Mesothelial cell of epicardium (in vitro differentiated cells): ENCODE measurements at regions not wholly inside any gene's neighbourhood (a gene's known extent, or its start where the extent isn't known, plus 50 kb on each side); places are given as distances from the start of the nearest gene placed in this dataset.

Experiments
- DNase-seq, 2 experiments: peaks; one replicate each; pipeline ENCODE4 v3.0.0; 2021; ENCODE audit warnings: low spot score in 2 of 2; ENCODE audit not compliant: unreplicated experiment in 2 of 2
- H3K27ac Mint-ChIP-seq: 2 replicates; pipeline ENCODE4 v1.8.0; 2021; ENCODE audit warnings: mixed read lengths
- H3K27me3 Mint-ChIP-seq: 2 replicates; pipeline ENCODE4 v1.8.0; 2021; ENCODE audit warnings: low read depth, mixed read lengths
- H3K36me3 Mint-ChIP-seq: 2 replicates; pipeline ENCODE4 v1.8.0; 2021; ENCODE audit warnings: mixed read lengths
- H3K4me1 Mint-ChIP-seq: 2 replicates; pipeline ENCODE4 v1.8.0; 2021; ENCODE audit warnings: mixed read lengths
- H3K4me3 Mint-ChIP-seq: 2 replicates; pipeline ENCODE4 v1.8.0; 2021; ENCODE audit warnings: mild to moderate bottlenecking, moderate library complexity, mixed read lengths
- H3K9me3 Mint-ChIP-seq: 2 replicates; pipeline ENCODE4 v1.8.0; 2021; ENCODE audit warnings: mixed read lengths
- CTCF ChIP-seq: fragments of 200-600 bp; sonication (generic); IDR thresholded peaks from one replicate; pipeline ENCODE4 v1.5.0; 2021; ENCODE audit warnings: antibody characterized with exemption; ENCODE audit not compliant: unreplicated experiment

GRCh38 chr6:842141-842540 lies 149.2 kb upstream of the EXOC2 start:
- no peak overlapping the region for H3K27ac Mint-ChIP-seq
- no peaks in the 10 kb centered on the region for H3K36me3 Mint-ChIP-seq
- H3K27me3 Mint-ChIP-seq: peaks cover 15% of the 10 kb centered on the region
- no peaks in the 10 kb centered on the region for H3K4me1 Mint-ChIP-seq
- TF ChIP-seq CTCF: no peak
- H3K9me3 Mint-ChIP-seq: peaks cover 19% of the 10 kb centered on the region
- DNase-seq: no peak
- H3K4me3 Mint-ChIP-seq: no peak overlapping the region

- H3K27me3 Mint-ChIP-seq: peaks cover 16% of the 10 kb centered on the region
- no peak for TF ChIP-seq CTCF
- H3K27ac Mint-ChIP-seq: no peak overlapping the region
- H3K36me3 Mint-ChIP-seq: no peaks in the 10 kb centered on the region
- no peak for DNase-seq
- H3K4me3 Mint-ChIP-seq: no peak overlapping the region
- peaks cover 19% of the 10 kb centered on the region for H3K9me3 Mint-ChIP-seq
- H3K4me1 Mint-ChIP-seq: no peaks in the 10 kb centered on the region
Measured at GRCh38 chr6:841569-841968, 148.6 kb upstream of the EXOC2 start.

GRCh38 chr6:839201-839600 lies 146.3 kb upstream of the EXOC2 start:
- H3K27ac Mint-ChIP-seq: no peak overlapping the region
- no peak for TF ChIP-seq CTCF
- H3K4me1 Mint-ChIP-seq: peaks cover 2% of the 10 kb centered on the region
- no peaks in the 10 kb centered on the region for H3K36me3 Mint-ChIP-seq
- H3K27me3 Mint-ChIP-seq: peaks cover 11% of the 10 kb centered on the region
- peaks cover 19% of the 10 kb centered on the region for H3K9me3 Mint-ChIP-seq
- H3K4me3 Mint-ChIP-seq: no peak overlapping the region
- no peak for DNase-seq

GRCh38 chr6:837380-837779 lies 144.4 kb upstream of the EXOC2 start:
- Mint-ChIP-seq H3K4me3 (no peak overlapping the region), H3K36me3 (no peaks in the 10 kb centered on the region)
- TF ChIP-seq CTCF: no peak

GRCh38 chr6:836276-836853 lies 143.4 kb upstream of the EXOC2 start:
- no peak overlapping the region for H3K4me3 Mint-ChIP-seq
- no peak for TF ChIP-seq CTCF
- H3K27me3 Mint-ChIP-seq: peaks cover 11% of the 10 kb centered on the region
- H3K4me1 Mint-ChIP-seq: peaks cover 2% of the 10 kb centered on the region
- peaks cover 34% of the 10 kb centered on the region for H3K9me3 Mint-ChIP-seq
- H3K27ac Mint-ChIP-seq: no peak overlapping the region
- no peak for DNase-seq
- no peaks in the 10 kb centered on the region for H3K36me3 Mint-ChIP-seq

More at GRCh38 chr6:837380-837779, 144.4 kb upstream of the EXOC2 start:
- Mint-ChIP-seq H3K9me3 (peaks cover 29% of the 10 kb centered on the region), H3K27me3 (peaks cover 11% of the 10 kb centered on the region), H3K27ac (no peak overlapping the region), H3K4me1 (peaks cover 2% of the 10 kb centered on the region)
- DNase-seq: no peak
